H1 (cell line): ENCODE measurements at regions not wholly inside any gene's neighbourhood (a gene's known extent, or its start where the extent isn't known, plus 50 kb on each side); places are given as distances from the start of the nearest gene placed in this dataset.

Source experiments
- CTCF ChIA-PET: fragments of 300-600 bp; sonication (Branson Sonifier 250); formaldehyde crosslinking; loops from one replicate; lab custom pipeline; 2021; ENCODE audit not compliant: partially characterized antibody; lab: Charles Lee
- POLR2A ChIA-PET: fragments of 300-600 bp; sonication (Branson Sonifier 250); formaldehyde crosslinking; loops from one replicate; lab custom pipeline; 2021; ENCODE audit warnings: inconsistent platforms; ENCODE audit not compliant: partially characterized antibody; lab: Charles Lee
- DNase-seq, 2 experiments: peaks; one replicate each; pipeline versions ENCODE4 v3.0.0 to v3.0.0-alpha.2; 2010 to 2022; ENCODE audit warnings: low spot score in 2 of 2, low read depth in 1 of 2, mixed read lengths in 1 of 2
- FAIRE-seq: peaks from 2 replicates; lab custom pipeline; 2011; peaks lifted over from hg19 to GRCh38; lab: Jason Lieb, UNC
- H2AFZ ChIP-seq: 2 replicates; pipeline ENCODE4 v1.8.1; 2012; ENCODE audit warnings: low read length, inconsistent platforms
- H2AK5ac ChIP-seq: 2 replicates; pipeline ENCODE4 v1.6.1; 2013; ENCODE audit warnings: low read depth, low read length
- H2BK120ac ChIP-seq: replicated peaks from 2 replicates; pipeline ENCODE3; 2013; ENCODE audit warnings: low read depth, low read length, inconsistent platforms
- H2BK12ac ChIP-seq: 2 replicates; pipeline ENCODE4 v1.6.1; 2013; ENCODE audit warnings: low read depth, low read length
- H2BK15ac ChIP-seq: 2 replicates; pipeline ENCODE4 v1.6.1; 2013; ENCODE audit warnings: low read length
- H2BK20ac ChIP-seq: 2 replicates; pipeline ENCODE4 v1.6.1; 2013; ENCODE audit warnings: low read length
- H2BK5ac ChIP-seq: 2 replicates; pipeline ENCODE4 v1.6.1; 2013; ENCODE audit warnings: low read depth, low read length
- H3K14ac ChIP-seq: 2 replicates; pipeline ENCODE4 v1.6.1; 2013; ENCODE audit warnings: inconsistent platforms; ENCODE audit not compliant: insufficient read length
- H3K18ac ChIP-seq: 2 replicates; pipeline ENCODE4 v1.6.1; 2013; ENCODE audit warnings: low read length; ENCODE audit errors: extremely low read depth
- H3K23ac ChIP-seq: 2 replicates; pipeline ENCODE4 v1.6.1; 2013; ENCODE audit warnings: inconsistent platforms; ENCODE audit not compliant: insufficient read length
- H3K23me2 ChIP-seq: 2 replicates; pipeline ENCODE4 v1.6.1; 2013; ENCODE audit warnings: low read depth, low read length
- H3K27ac ChIP-seq: 2 replicates; pipeline ENCODE4 v1.6.1; 2011; ENCODE audit warnings: low read depth, low read length, inconsistent platforms
- H3K27me3 ChIP-seq, 4 experiments: replicated peaks in 1 of 4; 1 replicate in 1 of 4; 2 replicates in 3 of 4; pipeline versions ENCODE4 v1.6.1 to v1.8.1; 2011 to 2013; ENCODE audit warnings: low read length in 3 of 4, mild to moderate bottlenecking in 3 of 4, inconsistent platforms in 2 of 4, mixed read lengths in 2 of 4, moderate library complexity in 1 of 4; ENCODE audit not compliant: control insufficient read depth in 3 of 4, insufficient read depth in 3 of 4; ENCODE audit errors: extremely low read depth in 1 of 4
- H3K36me3 ChIP-seq, 4 experiments: 2 replicates each; pipeline versions ENCODE4 v1.6.1 to v1.8.1; 2011 to 2013; ENCODE audit warnings: mild to moderate bottlenecking in 4 of 4, low read length in 3 of 4, moderate library complexity in 2 of 4, control low read depth in 1 of 4, inconsistent platforms in 1 of 4; ENCODE audit not compliant: insufficient read depth in 4 of 4, control insufficient read depth in 2 of 4
- H3K4ac ChIP-seq: replicated peaks from 2 replicates; pipeline ENCODE3; 2013; ENCODE audit warnings: low read length, low read depth, mixed read lengths, inconsistent platforms; ENCODE audit not compliant: insufficient read length
- H3K4me1 ChIP-seq, 4 experiments: replicated peaks in 1 of 4; 1 replicate in 1 of 4; 2 replicates in 3 of 4; pipeline versions ENCODE4 v1.6.1 to v1.8.1; 2011 to 2013; ENCODE audit warnings: low read length in 3 of 4, inconsistent platforms in 2 of 4, mixed read lengths in 1 of 4; ENCODE audit not compliant: insufficient read depth in 4 of 4, control insufficient read depth in 3 of 4
- H3K4me2 ChIP-seq, 2 experiments: 2 replicates each; pipeline versions ENCODE4 v1.6.1 to v1.8.1; 2011 to 2013; ENCODE audit warnings: low read depth in 2 of 2, low read length in 2 of 2, control low read depth in 1 of 2, inconsistent platforms in 1 of 2, mild to moderate bottlenecking in 1 of 2; ENCODE audit not compliant: insufficient read depth in 1 of 2
- H3K4me3 ChIP-seq, 4 experiments: fragments of 200-600, 300-600 bp in 1 of 4; sonication (generic), shearing (Covaris generic), sonication (Bioruptor Twin) in 1 of 4; 2 replicates each; pipeline versions ENCODE4 v1.5.1 to v1.8.1; 2011 to 2016; ENCODE audit warnings: low read length in 4 of 4, low read depth in 3 of 4, control low read depth in 2 of 4, inconsistent platforms in 2 of 4, mild to moderate bottlenecking in 2 of 4, mixed read lengths in 1 of 4, moderate library complexity in 1 of 4; ENCODE audit not compliant: insufficient read depth in 2 of 4; ENCODE audit errors: extremely low read depth in 1 of 4
- H3K56ac ChIP-seq: replicated peaks from 2 replicates; pipeline ENCODE3; 2013; ENCODE audit warnings: low read depth, mild to moderate bottlenecking, mixed read lengths, low read length, inconsistent platforms; ENCODE audit not compliant: insufficient read length
- H3K79me1 ChIP-seq: 2 replicates; pipeline ENCODE4 v1.6.1; 2013; ENCODE audit warnings: low read depth, low read length, control low read depth
- H3K79me2 ChIP-seq, 2 experiments: 2 replicates each; pipeline versions ENCODE4 v1.6.1 to v1.8.1; 2012 to 2013; ENCODE audit warnings: low read length in 2 of 2, mild to moderate bottlenecking in 2 of 2, inconsistent platforms in 1 of 2; ENCODE audit not compliant: insufficient read depth in 2 of 2, control insufficient read depth in 1 of 2
- H3K9ac ChIP-seq, 4 experiments: replicated peaks in 1 of 4; 1 replicate in 1 of 4; 2 replicates in 3 of 4; pipeline versions ENCODE4 v1.6.1 to v1.8.1; 2011 to 2013; ENCODE audit warnings: low read depth in 3 of 4, low read length in 3 of 4, control low read depth in 2 of 4, mild to moderate bottlenecking in 2 of 4, moderate library complexity in 2 of 4, inconsistent platforms in 1 of 4; ENCODE audit errors: extremely low read depth in 1 of 4
- H3K9me3 ChIP-seq, 2 experiments: 2 replicates each; pipeline versions ENCODE4 v1.6.1 to v1.8.1; 2012 to 2013; ENCODE audit warnings: mild to moderate bottlenecking in 2 of 2, moderate library complexity in 2 of 2, control low read depth in 1 of 2, inconsistent platforms in 1 of 2, low read depth in 1 of 2, low read length in 1 of 2, mixed read lengths in 1 of 2; ENCODE audit not compliant: insufficient read depth in 2 of 2
- H4K20me1 ChIP-seq, 2 experiments: replicated peaks in 1 of 2; 2 replicates each; pipeline versions ENCODE3 to v1.8.1; 2011 to 2013; ENCODE audit warnings: inconsistent platforms in 2 of 2, low read length in 2 of 2, mild to moderate bottlenecking in 1 of 2; ENCODE audit not compliant: insufficient read depth in 2 of 2, control insufficient read depth in 1 of 2
- H4K5ac ChIP-seq: 2 replicates; pipeline ENCODE4 v1.6.1; 2013; ENCODE audit warnings: low read length, low read depth, mixed read lengths, inconsistent platforms; ENCODE audit not compliant: insufficient read length
- H4K8ac ChIP-seq: 2 replicates; pipeline ENCODE4 v1.8.0; 2013; ENCODE audit warnings: mild to moderate bottlenecking, moderate library complexity, low read length, inconsistent platforms; ENCODE audit not compliant: insufficient read depth; ENCODE audit errors: extremely low read depth
- H4K91ac ChIP-seq: replicated peaks from 2 replicates; pipeline ENCODE3; 2013; ENCODE audit warnings: low read length, mixed read lengths, inconsistent platforms; ENCODE audit not compliant: insufficient read length
- CHD2 ChIP-seq: IDR thresholded peaks from 2 replicates; pipeline ENCODE4 v1.6.1; 2012; ENCODE audit warnings: low read length, improper control_type of control experiment
- EZH2 ChIP-seq: fragments of 200-600 bp; sonication (generic); IDR thresholded peaks from 2 replicates; pipeline ENCODE4 v1.7.1; 2012; ENCODE audit warnings: low read depth, mild to moderate bottlenecking, moderate library complexity, low read length, inconsistent platforms; ENCODE audit not compliant: severe bottlenecking
- HDAC2 ChIP-seq, 2 experiments: fragments of 300-600 bp in 1 of 2; sonication (generic) in 1 of 2; IDR thresholded peaks; 2 replicates each; pipeline ENCODE4 v1.6.1; 2011 to 2012; ENCODE audit warnings: low read depth in 2 of 2, low read length in 2 of 2, mild to moderate bottlenecking in 2 of 2, moderate library complexity in 2 of 2, borderline replicate concordance in 1 of 2, inconsistent platforms in 1 of 2
- KDM1A ChIP-seq: fragments of 200-600, 300-600 bp; sonication (generic); IDR thresholded peaks from 2 replicates; pipeline ENCODE4 v1.7.1; 2016; ENCODE audit warnings: mild to moderate bottlenecking, low read length, borderline replicate concordance
- SIX5 ChIP-seq: IDR thresholded peaks from 2 replicates; pipeline ENCODE4 v1.6.1; 2011; ENCODE audit warnings: mild to moderate bottlenecking, low read depth, low read length
- SRF ChIP-seq: IDR thresholded peaks from 2 replicates; pipeline ENCODE4 v1.6.1; 2011; ENCODE audit warnings: mild to moderate bottlenecking, low read depth, low read length, moderate library complexity
- SUZ12 ChIP-seq: fragments of 200-600 bp; sonication (generic); IDR thresholded peaks from 2 replicates; pipeline ENCODE4 v1.6.1; 2012; ENCODE audit warnings: mild to moderate bottlenecking, inconsistent platforms, low read length, moderate library complexity, mixed read lengths
- WGBS, 2 experiments: shearing (Covaris generic) in 1 of 2; methylation state at CpG; one replicate each; pipeline versions ENCODE4 v1.1.6 to v1.1.7; 2013 to 2015; ENCODE audit warnings: low lambda C conversion rate in 2 of 2, mixed read lengths in 2 of 2, inconsistent platforms in 1 of 2, low coverage in 1 of 2, missing lambda C conversion rate in 1 of 2; ENCODE audit not compliant: insufficient replicate concordance in 2 of 2, insufficient coverage in 1 of 2, insufficient read length in 1 of 2; ENCODE audit errors: extremely low coverage in 1 of 2, missing lambda C conversion rate in 1 of 2; 5-methylcytosine and 5-hydroxymethylcytosine counted together
- TF ChIP-seq, protein P1 (sequence below), 3 experiments: IDR thresholded peaks; 1 replicate in 2 of 3; 2 replicates in 1 of 3; pipeline versions ENCODE4 v1.5.1 to v1.6.1; 2011; ENCODE audit warnings: low read length in 3 of 3, mild to moderate bottlenecking in 3 of 3, inconsistent platforms in 2 of 3, low read depth in 1 of 3, moderate library complexity in 1 of 3; ENCODE audit not compliant: insufficient read depth in 1 of 3; ENCODE audit errors: control extremely low read depth in 1 of 3

DNA sequence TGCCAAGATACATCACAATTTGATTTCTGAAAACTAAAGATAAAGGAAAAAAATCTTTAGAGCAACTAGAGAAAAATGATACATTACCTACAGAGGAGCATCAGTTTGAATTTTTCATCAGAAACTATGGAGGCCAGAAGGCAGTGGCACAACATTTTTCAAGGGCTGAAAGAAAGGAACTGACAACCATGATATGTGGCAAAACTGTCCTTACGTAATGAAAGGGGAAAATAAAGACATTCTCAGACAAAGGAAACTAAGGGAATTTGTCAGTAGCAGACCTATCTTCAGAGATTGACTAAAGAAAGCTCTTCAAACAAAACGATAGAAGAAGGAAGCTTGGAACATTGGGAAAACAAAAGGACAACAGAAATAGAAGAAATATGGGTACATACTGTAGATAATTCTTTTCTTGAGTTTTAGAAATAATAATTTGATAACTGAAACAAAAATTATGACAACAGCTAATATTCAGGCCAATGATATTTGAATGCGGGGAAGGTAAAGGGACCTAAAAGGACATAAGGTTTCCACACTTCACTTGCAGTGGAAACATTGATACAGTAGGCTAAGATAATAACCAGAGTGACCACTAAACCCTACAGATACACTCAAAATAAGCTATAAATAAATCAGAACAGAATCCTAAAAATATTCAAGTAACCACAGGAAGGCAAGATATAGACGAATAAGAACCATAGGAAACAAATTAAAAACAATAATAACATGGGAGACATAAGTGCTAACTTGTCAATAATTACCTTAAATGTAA is 70.0 kb upstream of the NPAS2 start:
- Histone ChIP-seq H3K4me3 (no peak overlapping the region), H4K8ac (no peak overlapping the region), H2BK15ac (no peak overlapping the region), H2BK12ac (no peak overlapping the region), H3K79me1 (no peaks in the 10 kb centered on the region), H4K91ac (no peak overlapping the region), H3K9me3 (no peaks in the 10 kb centered on the region), H3K27me3 (no peaks in the 10 kb centered on the region), H3K14ac (no peak overlapping the region), H3K36me3 (no peaks in the 10 kb centered on the region), H3K9ac (no peak overlapping the region), H3K4me2 (no peak overlapping the region), H3K18ac (no peak overlapping the region), H3K56ac (no peak overlapping the region), H2BK5ac (no peak overlapping the region), H2BK20ac (no peak overlapping the region), H4K5ac (no peak overlapping the region), H3K27ac (no peak overlapping the region), H3K4me1 (no peaks in the 10 kb centered on the region), H3K79me2 (no peaks in the 10 kb centered on the region), H2AK5ac (no peak overlapping the region), H4K20me1 (no peaks in the 10 kb centered on the region), H3K4ac (no peak overlapping the region), H2AFZ (no peak overlapping the region), H2BK120ac (no peak overlapping the region), H3K23ac (no peak overlapping the region), H3K23me2 (no peaks in the 10 kb centered on the region)
- DNase-seq (no peak), FAIRE-seq (no peak)
- ChIA-PET POLR2A (no interaction called here), CTCF (no interaction called here)
- WGBS, 2 experiments = 93% methylated on average over 4 of the region's 4 CpGs; no CpG with 5 or more reads in 1 of the 2 experiments
- TF ChIP-seq SRF = no peak
- TF ChIP-seq KDM1A = no peak
- no peak for TF ChIP-seq EZH2
- TF ChIP-seq SUZ12 = no peak
- TF ChIP-seq SIX5 = no peak
- no peak for TF ChIP-seq CHD2
- no peak for TF ChIP-seq HDAC2 (IDR thresholded peaks at IDR 0.05; ENCODE audit: borderline replicate concordance in 1 of 2, low read depth in 2 of 2, low read length in 2 of 2)
- TF ChIP-seq, protein P1, sequence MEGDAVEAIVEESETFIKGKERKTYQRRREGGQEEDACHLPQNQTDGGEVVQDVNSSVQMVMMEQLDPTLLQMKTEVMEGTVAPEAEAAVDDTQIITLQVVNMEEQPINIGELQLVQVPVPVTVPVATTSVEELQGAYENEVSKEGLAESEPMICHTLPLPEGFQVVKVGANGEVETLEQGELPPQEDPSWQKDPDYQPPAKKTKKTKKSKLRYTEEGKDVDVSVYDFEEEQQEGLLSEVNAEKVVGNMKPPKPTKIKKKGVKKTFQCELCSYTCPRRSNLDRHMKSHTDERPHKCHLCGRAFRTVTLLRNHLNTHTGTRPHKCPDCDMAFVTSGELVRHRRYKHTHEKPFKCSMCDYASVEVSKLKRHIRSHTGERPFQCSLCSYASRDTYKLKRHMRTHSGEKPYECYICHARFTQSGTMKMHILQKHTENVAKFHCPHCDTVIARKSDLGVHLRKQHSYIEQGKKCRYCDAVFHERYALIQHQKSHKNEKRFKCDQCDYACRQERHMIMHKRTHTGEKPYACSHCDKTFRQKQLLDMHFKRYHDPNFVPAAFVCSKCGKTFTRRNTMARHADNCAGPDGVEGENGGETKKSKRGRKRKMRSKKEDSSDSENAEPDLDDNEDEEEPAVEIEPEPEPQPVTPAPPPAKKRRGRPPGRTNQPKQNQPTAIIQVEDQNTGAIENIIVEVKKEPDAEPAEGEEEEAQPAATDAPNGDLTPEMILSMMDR (IDR thresholded peaks at IDR 0.05; ENCODE audit: control extremely low read depth in 1 of 3, insufficient read depth in 1 of 3, low read depth in 1 of 3, low read length in 3 of 3) = no peak
